Thyroid gland (tissue), 4 donors: ENCODE measurements at regions not wholly inside any gene's neighbourhood (a gene's known extent, or its start where the extent isn't known, plus 50 kb on each side); places are given as distances from the start of the nearest gene placed in this dataset.

Source experiments
- CTCF ChIP-seq, 6 experiments: fragments of 200-600 bp in 3 of 6; fragments of 450-650 bp in 3 of 6; sonication (generic) in 3 of 6; IDR thresholded peaks; one replicate each; pipeline ENCODE4 v1.5.1; 2016 to 2019; ENCODE audit warnings: antibody characterized with exemption in 6 of 6, mild to moderate bottlenecking in 2 of 6, inconsistent platforms in 1 of 6, moderate library complexity in 1 of 6
- POLR2A ChIP-seq, 2 donors: fragments of 450-650 bp; IDR thresholded peaks; one replicate each; pipeline ENCODE4 v1.6.1; 2017; ENCODE audit warnings: antibody characterized with exemption in 2 of 2, mild to moderate bottlenecking in 2 of 2, moderate library complexity in 1 of 2

- TF ChIP-seq CTCF (IDR thresholded peaks at IDR 0.05), result no peak
- no peak for TF ChIP-seq POLR2A (IDR thresholded peaks at IDR 0.05)
Observed at GRCh38 chr19:31709476-31709875, 360.2 kb upstream of the TSHZ3 start.
